ENCODE measurements at regions not wholly inside any gene's neighbourhood (a gene's known extent, or its start where the extent isn't known, plus 50 kb on each side); places are given as distances from the start of the nearest gene placed in this dataset.

GRCh38 chr6:14932485-14933182 is 313.2 kb upstream of the JARID2 start:
- no peak overlapping the region for H3K4me3 ChIP-seq (ENCODE audit: low read length)
- TF ChIP-seq ZNF274 (IDR thresholded peaks at IDR 0.05; ENCODE audit: low read depth, low read length): no peak

GRCh38 chr6:14933183-14933544 is 312.7 kb upstream of the JARID2 start:
- no peak overlapping the region for H3K4me3 ChIP-seq (ENCODE audit: low read length)
- no peak for TF ChIP-seq ZNF274 (IDR thresholded peaks at IDR 0.05; ENCODE audit: low read depth, low read length)

- no peak overlapping the region for H3K4me3 ChIP-seq (ENCODE audit: low read length)
- TF ChIP-seq ZNF274 (IDR thresholded peaks at IDR 0.05; ENCODE audit: low read depth, low read length): no peak
Measured at GRCh38 chr6:14934013-14934412, 311.9 kb upstream of the JARID2 start.

GRCh38 chr6:14934844-14935243 is 311.0 kb upstream of the JARID2 start:
- TF ChIP-seq ZNF274 (IDR thresholded peaks at IDR 0.05; ENCODE audit: low read depth, low read length): no peak
- H3K4me3 ChIP-seq (ENCODE audit: low read length): no peak overlapping the region

- no peak for TF ChIP-seq ZNF274 (IDR thresholded peaks at IDR 0.05; ENCODE audit: low read depth, low read length)
- no peak overlapping the region for H3K4me3 ChIP-seq (ENCODE audit: low read length)
Measured at GRCh38 chr6:14936861-14937260, 309.0 kb upstream of the JARID2 start.

GRCh38 chr6:14943116-14943515 is 302.8 kb upstream of the JARID2 start:
- H3K4me3 ChIP-seq (ENCODE audit: low read length): no peak overlapping the region
- no peak for TF ChIP-seq ZNF274 (IDR thresholded peaks at IDR 0.05; ENCODE audit: low read depth, low read length)

- TF ChIP-seq ZNF274 (IDR thresholded peaks at IDR 0.05; ENCODE audit: low read depth, low read length): no peak
- H3K4me3 ChIP-seq (ENCODE audit: low read length): no peak overlapping the region
Measured at GRCh38 chr6:14944593-14944992, 301.3 kb upstream of the JARID2 start.

- TF ChIP-seq ZNF274 (IDR thresholded peaks at IDR 0.05; ENCODE audit: low read depth, low read length): no peak
- H3K4me3 ChIP-seq (ENCODE audit: low read length): no peak overlapping the region
Measured at GRCh38 chr6:14945461-14946185, 300.2 kb upstream of the JARID2 start.

- no peak for TF ChIP-seq ZNF274 (IDR thresholded peaks at IDR 0.05; ENCODE audit: low read depth, low read length)
- no peak overlapping the region for H3K4me3 ChIP-seq (ENCODE audit: low read length)
Measured at GRCh38 chr6:14946753-14947152, 299.1 kb upstream of the JARID2 start.

GRCh38 chr6:14948586-14949245 is 297.2 kb upstream of the JARID2 start:
- no peak for TF ChIP-seq ZNF274 (IDR thresholded peaks at IDR 0.05; ENCODE audit: low read depth, low read length)
- H3K4me3 ChIP-seq (ENCODE audit: low read length): no peak overlapping the region

GRCh38 chr6:14950103-14950969 is 295.5 kb upstream of the JARID2 start:
- no peak for TF ChIP-seq ZNF274 (IDR thresholded peaks at IDR 0.05; ENCODE audit: low read depth, low read length)
- H3K4me3 ChIP-seq (ENCODE audit: low read length): no peak overlapping the region

GRCh38 chr6:14950970-14951276 is 294.9 kb upstream of the JARID2 start:
- no peak for TF ChIP-seq ZNF274 (IDR thresholded peaks at IDR 0.05; ENCODE audit: low read depth, low read length)

GRCh38 chr6:14951704-14952103 is 294.2 kb upstream of the JARID2 start:
- TF ChIP-seq ZNF274 (IDR thresholded peaks at IDR 0.05; ENCODE audit: low read depth, low read length): no peak
- no peak overlapping the region for H3K4me3 ChIP-seq (ENCODE audit: low read length)

More at GRCh38 chr6:14950970-14951276, 294.9 kb upstream of the JARID2 start:
- H3K4me3 ChIP-seq (ENCODE audit: low read length): no peak overlapping the region

GRCh38 chr6:14953836-14954235 is 292.0 kb upstream of the JARID2 start:
- H3K4me3 ChIP-seq (ENCODE audit: low read length): no peak overlapping the region
- TF ChIP-seq ZNF274 (IDR thresholded peaks at IDR 0.05; ENCODE audit: low read depth, low read length): no peak

Measured in GM08714 (cell line).